Esophagus squamous epithelium (tissue), 5 donors: ENCODE measurements at regions not wholly inside any gene's neighbourhood (a gene's known extent, or its start where the extent isn't known, plus 50 kb on each side); places are given as distances from the start of the nearest gene placed in this dataset.

Source experiments
- DNase-seq: peaks from one replicate; lab custom pipeline; 2025; lab: John Stamatoyannopoulos, UW
- H3K27ac ChIP-seq, 4 donors: fragments of 200-600 bp; sonication (generic); one replicate each; pipeline ENCODE4 v1.5.1; 2016 to 2019; ENCODE audit warnings: mild to moderate bottlenecking in 1 of 4
- H3K27me3 ChIP-seq, 4 donors: fragments of 200-600 bp; sonication (generic); 1 replicate in 3 of 4; 2 replicates in 1 of 4; pipeline versions ENCODE4 v1.5.1 to v1.6.0; 2017 to 2021; ENCODE audit warnings: antibody characterized with exemption in 1 of 4
- H3K36me3 ChIP-seq, 3 donors: fragments of 200-600 bp; sonication (generic); one replicate each; pipeline ENCODE4 v1.5.1; 2016 to 2019
- H3K4me1 ChIP-seq, 3 donors: fragments of 200-600 bp; sonication (generic); one replicate each; pipeline ENCODE4 v1.5.1; 2017 to 2019
- H3K4me3 ChIP-seq, 4 donors: fragments of 200-600 bp; sonication (generic); 1 replicate in 3 of 4; 2 replicates in 1 of 4; pipeline ENCODE4 v1.5.1; 2016 to 2019; ENCODE audit warnings: mild to moderate bottlenecking in 2 of 4, moderate library complexity in 1 of 4
- H3K9me3 ChIP-seq, 3 donors: fragments of 200-600 bp; sonication (generic); one replicate each; pipeline ENCODE4 v1.5.1; 2016 to 2019
- CTCF ChIP-seq, 6 experiments: fragments of 450-650 bp in 4 of 6; fragments of 200-600 bp in 2 of 6; sonication (generic) in 2 of 6; IDR thresholded peaks; one replicate each; pipeline ENCODE4 v1.5.1; 2016 to 2019; ENCODE audit warnings: antibody characterized with exemption in 6 of 6, mild to moderate bottlenecking in 4 of 6, moderate library complexity in 4 of 6
- POLR2A ChIP-seq, 4 donors: fragments of 450-650 bp; IDR thresholded peaks; one replicate each; pipeline ENCODE4 v1.6.1; 2017; ENCODE audit warnings: antibody characterized with exemption in 4 of 4, mild to moderate bottlenecking in 4 of 4, moderate library complexity in 3 of 4
- WGBS, 2 donors: methylation state at CpG; one replicate each; pipeline ENCODE4 v1.1.5; 2018; 5-methylcytosine and 5-hydroxymethylcytosine counted together
- intact Hi-C: fragments of 100-400 bp; cut with DNase I; formaldehyde crosslinking; loops from one replicate; pipeline ENCODE4 v1.15.0; 2022
- donor health status: DM: yes; HTN: yes; CAD: no.

GRCh38 chr5:33182986-33183385, 257.8 kb upstream of the TARS1 start:
- WGBS, 2 donors = 77 to 79% methylated on average over 4 of the region's 4 CpGs
- intact Hi-C loops = no loop called here
- Histone ChIP-seq H3K27ac (no peak overlapping the region), H3K4me3 (no peak overlapping the region), H3K27me3 (no peaks in the 10 kb centered on the region), H3K9me3 (no peaks in the 10 kb centered on the region), H3K4me1 (no peaks in the 10 kb centered on the region), H3K36me3 (no peaks in the 10 kb centered on the region)
- TF ChIP-seq POLR2A (IDR thresholded peaks at IDR 0.05) (no peak), CTCF (IDR thresholded peaks at IDR 0.05) (no peak)
- DNase-seq = no peak

GRCh38 chr5:33184367-33184766, 256.4 kb upstream of the TARS1 start:
- Histone ChIP-seq H3K27ac (no peak overlapping the region), H3K4me3 (no peak overlapping the region), H3K4me1 (no peaks in the 10 kb centered on the region), H3K9me3 (no peaks in the 10 kb centered on the region), H3K36me3 (no peaks in the 10 kb centered on the region), H3K27me3 (no peaks in the 10 kb centered on the region)
- TF ChIP-seq CTCF (IDR thresholded peaks at IDR 0.05) (no peak), POLR2A (IDR thresholded peaks at IDR 0.05) (no peak)
- intact Hi-C loops = no loop called here
- DNase-seq = no peak
- WGBS, 2 donors = 67 to 75% methylated on average over 2 of the region's 2 CpGs

- Histone ChIP-seq H3K36me3 (no peaks in the 10 kb centered on the region), H3K9me3 (no peaks in the 10 kb centered on the region), H3K27me3 (no peaks in the 10 kb centered on the region), H3K4me3 (no peak overlapping the region), H3K4me1 (no peaks in the 10 kb centered on the region), H3K27ac (no peak overlapping the region)
- DNase-seq = no peak
- WGBS, 2 donors = 68 to 85% methylated on average over 4 of the region's 4 CpGs
- TF ChIP-seq CTCF (IDR thresholded peaks at IDR 0.05) (no peak), POLR2A (IDR thresholded peaks at IDR 0.05) (no peak)
- intact Hi-C loops = no loop called here
These were observed 252.7 kb upstream of the TARS1 start for GRCh38 chr5:33188089-33188488.

- no peak overlapping the region for H3K4me3 ChIP-seq
- H3K27me3 ChIP-seq = no peaks in the 10 kb centered on the region
- H3K9me3 ChIP-seq = no peaks in the 10 kb centered on the region
- no peak for TF ChIP-seq CTCF (IDR thresholded peaks at IDR 0.05)
- intact Hi-C loops = no loop called here
- H3K36me3 ChIP-seq = no peaks in the 10 kb centered on the region
- H3K4me1 ChIP-seq = no peaks in the 10 kb centered on the region
- DNase-seq = no peak
- no peak overlapping the region for H3K27ac ChIP-seq
These were observed 245.9 kb upstream of the TARS1 start for GRCh38 chr5:33194914-33195313.

- no peak for TF ChIP-seq POLR2A (IDR thresholded peaks at IDR 0.05)
- no peak for TF ChIP-seq CTCF (IDR thresholded peaks at IDR 0.05)
- no peaks in the 10 kb centered on the region for H3K27me3 ChIP-seq
- no peaks in the 10 kb centered on the region for H3K9me3 ChIP-seq
- no peak for DNase-seq
- no peaks in the 10 kb centered on the region for H3K36me3 ChIP-seq
- no peaks in the 10 kb centered on the region for H3K4me1 ChIP-seq
- no peak overlapping the region for H3K27ac ChIP-seq
- 38 to 39% methylated on average over 3 of the region's 3 CpGs for WGBS, 2 donors
- no peak overlapping the region for H3K4me3 ChIP-seq
- intact Hi-C loops = no loop called here
These were observed 245.2 kb upstream of the TARS1 start for GRCh38 chr5:33195431-33196165.
